ENCODE measurements at regions not wholly inside any gene's neighbourhood (a gene's known extent, or its start where the extent isn't known, plus 50 kb on each side); places are given as distances from the start of the nearest gene placed in this dataset.
"Not testable (repeated sequence)": the region's sequence is repeated elsewhere in the genome, so short reads cannot be mapped to it uniquely, and the experiment has no call there.

GRCh38 chr19:20271927-20272626, 105.1 kb downstream of the ZNF486 start:
- H3K36me3 Mint-ChIP-seq; H3K4me1 Mint-ChIP-seq; H3K9me3 Mint-ChIP-seq; H3K27ac Mint-ChIP-seq; H3K4me3 Mint-ChIP-seq; ATAC-seq (ENCODE audit: low read depth); DNase-seq; POLR2A ChIA-PET: not testable (repeated sequence)
- H3K27me3 Mint-ChIP-seq = peaks cover 14% of the 10 kb centered on the region

GRCh38 chr19:20271215-20271926, 104.4 kb downstream of the ZNF486 start:
- ATAC-seq (ENCODE audit: low read depth) = no peak
- H3K36me3 Mint-ChIP-seq = no peaks in the 10 kb centered on the region
- no peaks in the 10 kb centered on the region for H3K9me3 Mint-ChIP-seq
- no peaks in the 10 kb centered on the region for H3K4me1 Mint-ChIP-seq
- peaks cover 14% of the 10 kb centered on the region for H3K27me3 Mint-ChIP-seq
- no peak for DNase-seq
- no peak overlapping the region for H3K27ac Mint-ChIP-seq
- no peak overlapping the region for H3K4me3 Mint-ChIP-seq
- POLR2A ChIA-PET = no interaction called here

- Mint-ChIP-seq H3K27ac (no peak overlapping the region), H3K4me3 (no peak overlapping the region), H3K9me3 (peaks cover 3% of the 10 kb centered on the region), H3K36me3 (no peaks in the 10 kb centered on the region), H3K27me3 (peaks cover 14% of the 10 kb centered on the region), H3K4me1 (no peaks in the 10 kb centered on the region)
- DNase-seq = no peak
- POLR2A ChIA-PET = no interaction called here
- ATAC-seq (ENCODE audit: low read depth) = no peak
Measured at GRCh38 chr19:20269461-20269860, 102.4 kb downstream of the ZNF486 start.

GRCh38 chr19:20261513-20261912, 94.5 kb downstream of the ZNF486 start:
- H3K27ac Mint-ChIP-seq; DNase-seq; ATAC-seq (ENCODE audit: low read depth); POLR2A ChIA-PET; H3K4me3 Mint-ChIP-seq; H3K36me3 Mint-ChIP-seq; H3K4me1 Mint-ChIP-seq: not testable (repeated sequence)
- Mint-ChIP-seq H3K9me3 (peaks cover 16% of the 10 kb centered on the region), H3K27me3 (peaks cover 15% of the 10 kb centered on the region)

GRCh38 chr19:20260738-20261137, 93.7 kb downstream of the ZNF486 start:
- H3K4me3 Mint-ChIP-seq; H3K4me1 Mint-ChIP-seq; ATAC-seq (ENCODE audit: low read depth); POLR2A ChIA-PET; H3K36me3 Mint-ChIP-seq; DNase-seq; H3K27ac Mint-ChIP-seq: not testable (repeated sequence)
- Mint-ChIP-seq H3K27me3 (peaks cover 15% of the 10 kb centered on the region), H3K9me3 (peaks cover 17% of the 10 kb centered on the region)

- Mint-ChIP-seq H3K36me3 (peaks cover 2% of the 10 kb centered on the region), H3K4me3 (no peak overlapping the region), H3K27ac (no peak overlapping the region), H3K4me1 (no peaks in the 10 kb centered on the region), H3K27me3 (peaks cover 15% of the 10 kb centered on the region), H3K9me3 (peaks cover 17% of the 10 kb centered on the region)
- POLR2A ChIA-PET = no interaction called here
- DNase-seq (no peak), ATAC-seq (ENCODE audit: low read depth) (no peak)
Measured at GRCh38 chr19:20259615-20260014, 92.6 kb downstream of the ZNF486 start.

GRCh38 chr19:20256606-20257005, 89.6 kb downstream of the ZNF486 start:
- no peak for ATAC-seq (ENCODE audit: low read depth)
- Mint-ChIP-seq H3K9me3 (peaks cover 14% of the 10 kb centered on the region), H3K27ac (no peak overlapping the region), H3K4me3 (no peak overlapping the region), H3K27me3 (peaks cover 15% of the 10 kb centered on the region), H3K4me1 (peaks cover 9% of the 10 kb centered on the region), H3K36me3 (no peaks in the 10 kb centered on the region)
- POLR2A ChIA-PET = no interaction called here
- DNase-seq = no peak

- Mint-ChIP-seq H3K27me3 (peaks cover 7% of the 10 kb centered on the region), H3K4me1 (peaks cover 9% of the 10 kb centered on the region), H3K4me3 (no peak overlapping the region), H3K9me3 (peaks cover 12% of the 10 kb centered on the region), H3K36me3 (no peaks in the 10 kb centered on the region), H3K27ac (no peak overlapping the region)
- ATAC-seq (ENCODE audit: low read depth) (no peak), DNase-seq (no peak)
- POLR2A ChIA-PET = no interaction called here
Measured at GRCh38 chr19:20254121-20254520, 87.1 kb downstream of the ZNF486 start.

GRCh38 chr19:20252613-20253012, 85.6 kb downstream of the ZNF486 start:
- no peak overlapping the region for H3K27ac Mint-ChIP-seq
- no peak for ATAC-seq (ENCODE audit: low read depth)
- no peak overlapping the region for H3K4me3 Mint-ChIP-seq
- POLR2A ChIA-PET = no interaction called here
- no peaks in the 10 kb centered on the region for H3K36me3 Mint-ChIP-seq
- H3K4me1 Mint-ChIP-seq = peaks cover 9% of the 10 kb centered on the region
- H3K9me3 Mint-ChIP-seq = peaks cover 4% of the 10 kb centered on the region
- DNase-seq = no peak
- no peaks in the 10 kb centered on the region for H3K27me3 Mint-ChIP-seq

- ATAC-seq (ENCODE audit: low read depth) (no peak), DNase-seq (no peak)
- H3K27me3 Mint-ChIP-seq = no peaks in the 10 kb centered on the region
- POLR2A ChIA-PET = no interaction called here
- H3K36me3 Mint-ChIP-seq = no peaks in the 10 kb centered on the region
- H3K9me3 Mint-ChIP-seq = peaks cover 2% of the 10 kb centered on the region
- no peak overlapping the region for H3K27ac Mint-ChIP-seq
- H3K4me1 Mint-ChIP-seq = peaks cover 9% of the 10 kb centered on the region
- no peak overlapping the region for H3K4me3 Mint-ChIP-seq
Measured at GRCh38 chr19:20250627-20251026, 83.6 kb downstream of the ZNF486 start.

GRCh38 chr19:20250121-20250520, 83.1 kb downstream of the ZNF486 start:
- DNase-seq = no peak

More at GRCh38 chr19:20250121-20250520, 83.1 kb downstream of the ZNF486 start:
- no peaks in the 10 kb centered on the region for H3K36me3 Mint-ChIP-seq
- H3K27ac Mint-ChIP-seq = no peak overlapping the region
- ATAC-seq (ENCODE audit: low read depth) = no peak
- no peak overlapping the region for H3K4me3 Mint-ChIP-seq
- no peaks in the 10 kb centered on the region for H3K9me3 Mint-ChIP-seq
- no peaks in the 10 kb centered on the region for H3K27me3 Mint-ChIP-seq
- POLR2A ChIA-PET = no interaction called here
- peaks cover 9% of the 10 kb centered on the region for H3K4me1 Mint-ChIP-seq

Small RNA genes in the stretch of these regions (microRNA-seq; reads per million reads assigned to microRNA genes)
- 11.2 reads per million, percentile 16 among the genes with 10 or more reads in this experiment for gene MIR1270

All from activated naive CD8-positive, alpha-beta T cell treated with anti-CD3 and anti-CD28 coated beads, Interleukin-2, amount 10 ng/mL, durations not matched to agents 7 days and 5 days (primary cell).